ENCODE measurements at regions not wholly inside any gene's neighbourhood (a gene's known extent, or its start where the extent isn't known, plus 50 kb on each side); places are given as distances from the start of the nearest gene placed in this dataset.

DNA sequence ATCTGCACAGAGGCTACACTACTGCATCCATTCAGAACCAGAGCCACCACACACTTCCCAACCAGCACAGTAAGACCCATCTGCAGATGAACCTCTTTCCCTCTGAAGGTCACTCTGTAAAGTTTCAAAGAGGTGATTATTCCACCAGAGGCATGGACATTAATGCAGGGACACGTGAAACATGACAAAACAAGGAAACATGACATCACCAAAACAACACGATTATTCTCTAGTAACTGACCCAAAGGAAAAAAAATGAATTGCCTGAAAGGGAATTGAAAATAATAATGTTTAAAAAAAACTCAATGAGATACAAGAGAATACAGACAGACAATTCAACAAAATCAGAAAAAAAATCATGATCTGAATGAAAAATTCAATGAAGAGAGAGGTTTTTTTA lies 139.1 kb downstream of the RERGL start:
- Histone ChIP-seq H3K4me2 (ENCODE audit: insufficient read depth, insufficient read length, low read length) (no peak overlapping the region), H3K23me2 (ENCODE audit: insufficient read length, low read depth, low read length, poor library complexity, severe bottlenecking) (no peaks in the 10 kb centered on the region), H3K79me2 (ENCODE audit: insufficient read depth, low read length) (no peaks in the 10 kb centered on the region), H4K5ac (ENCODE audit: insufficient read length, low read depth, low read length) (no peak overlapping the region), H2BK20ac (ENCODE audit: low read depth, low read length, poor library complexity, severe bottlenecking) (no peak overlapping the region), H4K20me1 (ENCODE audit: control insufficient read depth, insufficient read depth, insufficient read length) (no peaks in the 10 kb centered on the region), H3K56ac (ENCODE audit: insufficient read length, low read depth, low read length) (no peak overlapping the region), H3K18ac (ENCODE audit: insufficient read length, low read depth, low read length) (no peak overlapping the region), H4K91ac (ENCODE audit: insufficient read length, low read depth, low read length) (no peak overlapping the region), H2BK15ac (ENCODE audit: low read depth, low read length) (no peak overlapping the region), H3K14ac (ENCODE audit: insufficient read depth, low read length) (no peak overlapping the region), H3K9me3 (ENCODE audit: control insufficient read depth, low read depth, low read length) (no peaks in the 10 kb centered on the region), H3T11ph (ENCODE audit: low read length) (no peak overlapping the region), H2BK120ac (ENCODE audit: low read depth, low read length, poor library complexity, severe bottlenecking) (no peak overlapping the region), H3K4ac (ENCODE audit: low read depth, low read length) (no peak overlapping the region), H4K8ac (replicated peaks; ENCODE audit: insufficient read length, low read depth, low read length) (no peak overlapping the region), H3K4me1 (ENCODE audit: insufficient read depth, low read length) (no peaks in the 10 kb centered on the region), H2BK12ac (ENCODE audit: insufficient read length, low read depth, low read length) (no peak overlapping the region), H3K27me3 (ENCODE audit: insufficient read depth, low read length) (no peaks in the 10 kb centered on the region; the same call in 1 of the 2 replicates), H3K23ac (ENCODE audit: insufficient read length, low read depth, low read length) (no peak overlapping the region), H3K79me1 (ENCODE audit: insufficient read depth, low read depth, low read length, poor library complexity, severe bottlenecking) (no peaks in the 10 kb centered on the region), H2AK5ac (ENCODE audit: insufficient read length, low read length) (no peak overlapping the region), H3K27ac (ENCODE audit: insufficient read length, low read depth, low read length) (no peak overlapping the region), H3K9ac (ENCODE audit: extremely low read depth, insufficient read length, low read length) (no peak overlapping the region), H2BK5ac (ENCODE audit: insufficient read length, low read length) (no peak overlapping the region), H2AFZ (ENCODE audit: low read length) (no peak overlapping the region)
- no peaks in the 10 kb centered on the region for H3K9me3 Mint-ChIP-seq
- peaks cover 6 to 8% of the 10 kb centered on the region in 2 experiments for H3K4me1 Mint-ChIP-seq
- H3K36me3 Mint-ChIP-seq (ENCODE audit: insufficient read depth in 1 of 3, low read depth in 3 of 3): no peaks in the 10 kb centered on the region
- no peak overlapping the region for H3K27ac Mint-ChIP-seq
- no peak overlapping the region for H3K4me3 Mint-ChIP-seq
- WGBS (ENCODE audit: extremely low coverage, insufficient read length, low lambda C conversion rate): no CpG with 5 or more reads among the region's 2 CpGs
- TF ChIP-seq CTCF (conservative IDR thresholded peaks at IDR 0.05): no peak
- DNase-seq: no peak
- no peaks in the 10 kb centered on the region for H3K27me3 Mint-ChIP-seq (ENCODE audit: low read depth)
